ENCODE measurements at regions not wholly inside any gene's neighbourhood (a gene's known extent, or its start where the extent isn't known, plus 50 kb on each side); places are given as distances from the start of the nearest gene placed in this dataset.

GRCh38 chr3:23136054-23136453 is 67.1 kb upstream of the UBE2E2 start:
- no peak for TF ChIP-seq POLR2A (IDR thresholded peaks at IDR 0.05; ENCODE audit: borderline replicate concordance, extremely low read depth, insufficient read depth, insufficient read length)
- no peak for TF ChIP-seq CTCF (IDR thresholded peaks at IDR 0.05 in 2 of 3, conservative IDR thresholded peaks at IDR 0.05 in 1 of 3; ENCODE audit: borderline replicate concordance in 1 of 3, insufficient read depth in 1 of 3, low read depth in 2 of 3, low read length in 2 of 3)
- TF ChIP-seq, protein P1, sequence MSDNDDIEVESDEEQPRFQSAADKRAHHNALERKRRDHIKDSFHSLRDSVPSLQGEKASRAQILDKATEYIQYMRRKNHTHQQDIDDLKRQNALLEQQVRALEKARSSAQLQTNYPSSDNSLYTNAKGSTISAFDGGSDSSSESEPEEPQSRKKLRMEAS (IDR thresholded peaks at IDR 0.05): no peak
